Right lobe of liver (tissue), 4 donors: ENCODE measurements at regions not wholly inside any gene's neighbourhood (a gene's known extent, or its start where the extent isn't known, plus 50 kb on each side); places are given as distances from the start of the nearest gene placed in this dataset.

Experiments used
- POLR2A ChIP-seq: fragments of 450-650 bp; IDR thresholded peaks from one replicate; pipeline ENCODE4 v1.6.1; 2017; ENCODE audit warnings: antibody characterized with exemption, mild to moderate bottlenecking
- TF ChIP-seq, protein P1 (sequence below), 4 donors: fragments of 200-600 bp in 3 of 4; fragments of 450-650 bp in 1 of 4; IDR thresholded peaks; one replicate each; pipeline versions ENCODE4 v1.5.1 to v1.8.0; 2016 to 2022; ENCODE audit warnings: antibody characterized with exemption in 4 of 4, mild to moderate bottlenecking in 2 of 4
- donor health status: DM: no; HTN: no; CAD: no.
- donor health status: DM: no; HTN: no; CAD: no.
- donor health status: DM: no; HTN: yes; CAD: no.

DNA sequence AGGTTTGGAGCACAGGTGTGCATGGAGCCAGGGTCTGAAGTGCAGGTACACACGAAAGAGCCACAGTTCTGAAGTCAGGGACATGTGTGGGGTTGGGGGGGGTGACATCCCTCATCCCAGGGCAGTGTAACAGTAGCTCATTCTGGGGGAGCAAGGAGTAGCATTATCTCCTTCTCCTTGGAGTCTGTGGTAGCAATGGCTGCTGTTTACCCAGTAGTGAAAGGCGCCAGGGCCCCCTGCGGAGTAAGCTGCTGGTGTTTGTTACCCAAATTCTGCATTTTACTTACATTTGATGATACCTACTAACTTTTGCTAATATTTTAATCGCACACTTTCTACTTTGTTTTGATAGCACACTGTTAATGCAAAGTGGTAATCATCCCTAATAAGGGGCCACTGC lies 665.5 kb downstream of the GATA3 start:
- no peak for TF ChIP-seq POLR2A
- TF ChIP-seq, protein P1, sequence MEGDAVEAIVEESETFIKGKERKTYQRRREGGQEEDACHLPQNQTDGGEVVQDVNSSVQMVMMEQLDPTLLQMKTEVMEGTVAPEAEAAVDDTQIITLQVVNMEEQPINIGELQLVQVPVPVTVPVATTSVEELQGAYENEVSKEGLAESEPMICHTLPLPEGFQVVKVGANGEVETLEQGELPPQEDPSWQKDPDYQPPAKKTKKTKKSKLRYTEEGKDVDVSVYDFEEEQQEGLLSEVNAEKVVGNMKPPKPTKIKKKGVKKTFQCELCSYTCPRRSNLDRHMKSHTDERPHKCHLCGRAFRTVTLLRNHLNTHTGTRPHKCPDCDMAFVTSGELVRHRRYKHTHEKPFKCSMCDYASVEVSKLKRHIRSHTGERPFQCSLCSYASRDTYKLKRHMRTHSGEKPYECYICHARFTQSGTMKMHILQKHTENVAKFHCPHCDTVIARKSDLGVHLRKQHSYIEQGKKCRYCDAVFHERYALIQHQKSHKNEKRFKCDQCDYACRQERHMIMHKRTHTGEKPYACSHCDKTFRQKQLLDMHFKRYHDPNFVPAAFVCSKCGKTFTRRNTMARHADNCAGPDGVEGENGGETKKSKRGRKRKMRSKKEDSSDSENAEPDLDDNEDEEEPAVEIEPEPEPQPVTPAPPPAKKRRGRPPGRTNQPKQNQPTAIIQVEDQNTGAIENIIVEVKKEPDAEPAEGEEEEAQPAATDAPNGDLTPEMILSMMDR (IDR thresholded peaks at IDR 0.05), result no peak
